SHP77 treated with DMSO at 0.1 percent for 48 hours (cell line): ENCODE measurements at regions not wholly inside any gene's neighbourhood (a gene's known extent, or its start where the extent isn't known, plus 50 kb on each side); places are given as distances from the start of the nearest gene placed in this dataset.
A peak's percentile ranks its signal among the peaks of the same experiment; 100 is the strongest.
"Not testable (repeated sequence)": the region's sequence is repeated elsewhere in the genome, so short reads cannot be mapped to it uniquely, and the experiment has no call there.

ENCODE experiments used
- DNase-seq: peaks from one replicate; lab custom pipeline; 2025; lab: John Stamatoyannopoulos, UW

- no peak for DNase-seq
These were observed 50.6 kb upstream of the C1QTNF9B start for GRCh38 chr13:23947893-23948292.

- no peak for DNase-seq
These were observed 51.9 kb upstream of the C1QTNF9B start for GRCh38 chr13:23949200-23949599.

GRCh38 chr13:23949736-23950135, 52.4 kb upstream of the C1QTNF9B start:
- no peak for DNase-seq

- DNase-seq, result no peak
These were observed 53.6 kb upstream of the C1QTNF9B start for GRCh38 chr13:23950736-23951510.

GRCh38 chr13:23952796-23953195, 55.5 kb upstream of the C1QTNF9B start:
- DNase-seq, result no peak

- DNase-seq, result no peak
These were observed 56.7 kb upstream of the C1QTNF9B start for GRCh38 chr13:23953860-23954512.

GRCh38 chr13:23955064-23955463, 57.8 kb upstream of the C1QTNF9B start:
- no peak for DNase-seq

GRCh38 chr13:23956106-23956505, 58.8 kb upstream of the C1QTNF9B start:
- DNase-seq, result no peak

- DNase-seq, result no peak
These were observed 60.7 kb upstream of the C1QTNF9B start for GRCh38 chr13:23957981-23958380.

GRCh38 chr13:23959231-23959862, 62.0 kb upstream of the C1QTNF9B start:
- no peak for DNase-seq

- peak; percentile 22 for DNase-seq
These were observed 63.4 kb upstream of the C1QTNF9B start for GRCh38 chr13:23960566-23961156.

GRCh38 chr13:23963184-23963931, 66.1 kb upstream of the C1QTNF9B start:
- no peak for DNase-seq

GRCh38 chr13:23963947-23964346, 66.6 kb upstream of the C1QTNF9B start:
- DNase-seq, result no peak

GRCh38 chr13:23965346-23965745, 68.0 kb upstream of the C1QTNF9B start:
- DNase-seq, result no peak

- no peak for DNase-seq
These were observed 69.0 kb upstream of the C1QTNF9B start for GRCh38 chr13:23966221-23966690.

GRCh38 chr13:23966691-23967615, 69.7 kb upstream of the C1QTNF9B start:
- no peak for DNase-seq

- not testable (repeated sequence) for DNase-seq
These were observed 70.5 kb upstream of the C1QTNF9B start for GRCh38 chr13:23967792-23968191.

- DNase-seq, result no peak
These were observed 72.3 kb upstream of the C1QTNF9B start for GRCh38 chr13:23969647-23970046.

GRCh38 chr13:23979361-23980159, 82.3 kb upstream of the C1QTNF9B start:
- DNase-seq, result no peak

GRCh38 chr13:23980160-23980551, 82.9 kb upstream of the C1QTNF9B start:
- DNase-seq, result no peak
